ENCODE measurements at regions not wholly inside any gene's neighbourhood (a gene's known extent, or its start where the extent isn't known, plus 50 kb on each side); places are given as distances from the start of the nearest gene placed in this dataset.
A peak's percentile ranks its signal among the peaks of the same experiment; 100 is the strongest.

DNA sequence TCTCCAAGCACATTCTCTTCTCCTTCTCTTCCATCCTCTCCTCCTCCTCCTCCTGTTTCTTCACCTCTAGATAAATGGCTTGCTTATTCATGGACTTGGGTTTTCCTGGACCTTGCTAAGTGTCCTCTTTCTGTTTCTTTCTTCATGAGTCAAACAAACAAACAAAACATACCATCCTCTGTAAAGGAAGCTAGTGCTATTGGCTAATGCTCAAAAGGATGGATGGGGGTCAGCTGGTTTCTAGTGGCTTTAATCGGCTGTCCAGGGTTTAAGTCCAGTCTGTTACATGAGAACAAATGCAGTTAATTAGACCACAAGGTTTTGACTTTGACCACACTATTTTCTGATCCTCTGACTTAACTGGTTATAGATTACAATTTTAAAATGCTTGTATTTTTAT, 83.8 kb upstream of the TSPAN2 start:
- no peak for TF ChIP-seq EP300 (IDR thresholded peaks at IDR 0.05)
- TF ChIP-seq, protein P1, sequence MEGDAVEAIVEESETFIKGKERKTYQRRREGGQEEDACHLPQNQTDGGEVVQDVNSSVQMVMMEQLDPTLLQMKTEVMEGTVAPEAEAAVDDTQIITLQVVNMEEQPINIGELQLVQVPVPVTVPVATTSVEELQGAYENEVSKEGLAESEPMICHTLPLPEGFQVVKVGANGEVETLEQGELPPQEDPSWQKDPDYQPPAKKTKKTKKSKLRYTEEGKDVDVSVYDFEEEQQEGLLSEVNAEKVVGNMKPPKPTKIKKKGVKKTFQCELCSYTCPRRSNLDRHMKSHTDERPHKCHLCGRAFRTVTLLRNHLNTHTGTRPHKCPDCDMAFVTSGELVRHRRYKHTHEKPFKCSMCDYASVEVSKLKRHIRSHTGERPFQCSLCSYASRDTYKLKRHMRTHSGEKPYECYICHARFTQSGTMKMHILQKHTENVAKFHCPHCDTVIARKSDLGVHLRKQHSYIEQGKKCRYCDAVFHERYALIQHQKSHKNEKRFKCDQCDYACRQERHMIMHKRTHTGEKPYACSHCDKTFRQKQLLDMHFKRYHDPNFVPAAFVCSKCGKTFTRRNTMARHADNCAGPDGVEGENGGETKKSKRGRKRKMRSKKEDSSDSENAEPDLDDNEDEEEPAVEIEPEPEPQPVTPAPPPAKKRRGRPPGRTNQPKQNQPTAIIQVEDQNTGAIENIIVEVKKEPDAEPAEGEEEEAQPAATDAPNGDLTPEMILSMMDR (IDR thresholded peaks at IDR 0.05): no peak
- 100% methylated on average over 1 of the region's 1 CpG for WGBS

DNA sequence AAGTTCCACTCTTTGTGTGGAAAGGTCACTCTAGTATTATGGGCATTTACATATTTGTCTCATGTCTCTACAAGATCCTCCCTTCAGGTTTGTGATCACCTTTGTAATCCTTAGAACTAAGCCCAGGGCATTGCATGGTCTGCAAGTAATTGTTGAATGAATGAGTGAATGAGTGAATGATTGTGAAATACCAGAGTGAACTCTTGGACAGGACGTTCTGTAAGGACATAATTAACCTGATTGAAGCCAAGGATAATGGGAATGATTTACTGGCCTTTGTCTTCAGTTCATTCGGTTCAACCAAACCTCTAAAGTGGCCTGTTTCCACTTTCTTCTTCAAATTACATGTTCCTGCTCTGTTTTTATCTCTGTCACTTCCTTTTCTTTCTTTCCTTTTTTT, 83.0 kb upstream of the TSPAN2 start:
- no peak for DNase-seq (ENCODE audit: low spot score in 2 of 2)
- Histone ChIP-seq H3K27ac (no peak overlapping the region), H3K36me3 (no peaks in the 10 kb centered on the region), H3K9me3 (no peaks in the 10 kb centered on the region), H3K4me3 (no peak overlapping the region), H3K4me1 (peaks cover 24% of the 10 kb centered on the region), H3K27me3 (no peaks in the 10 kb centered on the region)
- TF ChIP-seq EP300 (IDR thresholded peaks at IDR 0.05) (no peak), POLR2AphosphoS5 (IDR thresholded peaks at IDR 0.05) (peak in 1 of 3 donors; percentile 31), POLR2A (IDR thresholded peaks at IDR 0.05) (no peak)
- TF ChIP-seq, protein P1 (IDR thresholded peaks at IDR 0.05): no peak
- WGBS: 58% methylated on average over 2 of the region's 2 CpGs

More for the DNA sequence above, 83.8 kb upstream of the TSPAN2 start:
- H3K4me1 ChIP-seq: peaks cover 21% of the 10 kb centered on the region
- H3K4me3 ChIP-seq: no peak overlapping the region
- no peaks in the 10 kb centered on the region for H3K9me3 ChIP-seq
- DNase-seq (ENCODE audit: low spot score in 2 of 2): no peak
- no peaks in the 10 kb centered on the region for H3K36me3 ChIP-seq
- no peak overlapping the region for H3K27ac ChIP-seq
- no peaks in the 10 kb centered on the region for H3K27me3 ChIP-seq

DNA sequence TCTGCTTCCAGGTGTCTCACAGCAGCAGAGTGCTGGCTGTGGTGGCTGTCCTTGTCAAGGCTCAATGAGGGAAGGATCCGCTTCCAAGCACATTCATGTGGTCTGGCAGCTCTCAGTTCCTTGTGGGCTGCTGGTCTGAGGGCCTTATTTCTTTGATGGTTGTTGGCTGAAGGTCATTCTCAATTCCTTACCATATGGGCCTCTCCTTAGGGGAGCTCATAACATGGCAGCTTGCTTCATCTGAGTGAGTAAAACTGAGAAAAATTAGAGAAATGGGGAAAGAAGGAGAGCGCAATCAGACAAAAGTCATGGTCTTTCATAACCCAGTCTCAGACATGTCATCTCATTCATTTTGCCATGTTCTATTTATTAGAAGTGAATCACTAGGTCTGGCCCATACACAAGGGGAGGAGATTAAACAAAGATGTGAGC, 81.7 kb upstream of the TSPAN2 start:
- Histone ChIP-seq H3K4me3 (no peak overlapping the region), H3K4me1 (peaks cover 24% of the 10 kb centered on the region), H3K9me3 (no peaks in the 10 kb centered on the region), H3K27ac (peak overlapping the region; percentile 76), H3K27me3 (no peaks in the 10 kb centered on the region), H3K36me3 (no peaks in the 10 kb centered on the region)
- no peak for TF ChIP-seq POLR2A (IDR thresholded peaks at IDR 0.05)
- TF ChIP-seq, protein P1 (IDR thresholded peaks at IDR 0.05): no peak
- no peak for TF ChIP-seq POLR2AphosphoS5 (IDR thresholded peaks at IDR 0.05)
- TF ChIP-seq EP300 (IDR thresholded peaks at IDR 0.05): no peak
- WGBS: 74% methylated on average over 2 of the region's 2 CpGs
- DNase-seq (ENCODE audit: low spot score in 2 of 2): no peak

DNA sequence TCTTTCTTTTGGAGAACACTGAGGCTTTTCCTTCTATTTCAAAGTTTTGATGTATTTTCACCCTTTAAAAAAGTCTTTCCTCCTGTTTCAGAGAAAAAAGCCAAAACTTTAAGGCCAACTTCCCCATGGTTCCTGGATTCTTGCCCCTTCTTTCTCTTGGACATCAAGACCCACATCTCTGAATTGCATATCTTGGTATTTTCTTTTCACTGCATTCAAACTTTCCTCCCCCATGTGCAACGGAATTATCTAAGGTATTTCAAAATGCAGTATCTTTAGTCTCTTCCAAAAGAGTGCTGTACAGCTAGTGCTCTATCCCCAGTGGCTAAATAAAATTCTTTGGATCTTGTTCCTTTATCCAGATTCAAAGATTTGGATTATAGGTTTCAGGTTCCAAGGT, 81.1 kb upstream of the TSPAN2 start:
- Histone ChIP-seq H3K27me3 (no peaks in the 10 kb centered on the region), H3K4me1 (peaks cover 24% of the 10 kb centered on the region), H3K36me3 (no peaks in the 10 kb centered on the region), H3K9me3 (no peaks in the 10 kb centered on the region), H3K27ac (peak overlapping the region; percentile 76), H3K4me3 (no peak overlapping the region)
- WGBS: 88% methylated on average over 1 of the region's 1 CpG
- TF ChIP-seq EP300 (IDR thresholded peaks at IDR 0.05) (no peak), POLR2A (IDR thresholded peaks at IDR 0.05) (no peak), POLR2AphosphoS5 (IDR thresholded peaks at IDR 0.05) (no peak)
- TF ChIP-seq, protein P1 (IDR thresholded peaks at IDR 0.05): no peak
- DNase-seq (ENCODE audit: low spot score in 2 of 2): no peak

DNA sequence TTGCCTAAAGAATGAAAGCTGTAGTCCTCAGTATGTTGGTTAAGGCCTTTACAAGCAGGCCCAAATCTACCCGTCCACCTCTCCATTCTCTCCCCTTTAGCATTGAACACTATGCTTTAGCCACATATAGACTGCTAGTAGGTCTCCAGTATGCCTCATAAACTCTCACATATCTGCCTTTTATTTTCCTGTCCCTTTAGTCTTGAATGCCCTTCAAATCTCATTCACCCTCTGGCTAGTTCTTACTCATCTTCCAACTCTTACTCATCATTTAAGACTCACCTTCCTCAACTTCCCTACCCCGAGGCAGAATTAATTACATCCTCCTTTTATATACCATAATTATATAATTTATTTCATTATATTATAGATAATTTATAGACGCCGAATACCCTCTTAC, 78.7 kb upstream of the TSPAN2 start:
- Histone ChIP-seq H3K27ac (peak overlapping the region; percentile 40), H3K4me1 (peaks cover 24% of the 10 kb centered on the region), H3K27me3 (no peaks in the 10 kb centered on the region), H3K4me3 (no peak overlapping the region), H3K9me3 (no peaks in the 10 kb centered on the region), H3K36me3 (no peaks in the 10 kb centered on the region)
- no peak for DNase-seq (ENCODE audit: low spot score in 2 of 2)
- WGBS: 78% methylated on average over 4 of the region's 4 CpGs
- TF ChIP-seq EP300 (IDR thresholded peaks at IDR 0.05): no peak

DNA sequence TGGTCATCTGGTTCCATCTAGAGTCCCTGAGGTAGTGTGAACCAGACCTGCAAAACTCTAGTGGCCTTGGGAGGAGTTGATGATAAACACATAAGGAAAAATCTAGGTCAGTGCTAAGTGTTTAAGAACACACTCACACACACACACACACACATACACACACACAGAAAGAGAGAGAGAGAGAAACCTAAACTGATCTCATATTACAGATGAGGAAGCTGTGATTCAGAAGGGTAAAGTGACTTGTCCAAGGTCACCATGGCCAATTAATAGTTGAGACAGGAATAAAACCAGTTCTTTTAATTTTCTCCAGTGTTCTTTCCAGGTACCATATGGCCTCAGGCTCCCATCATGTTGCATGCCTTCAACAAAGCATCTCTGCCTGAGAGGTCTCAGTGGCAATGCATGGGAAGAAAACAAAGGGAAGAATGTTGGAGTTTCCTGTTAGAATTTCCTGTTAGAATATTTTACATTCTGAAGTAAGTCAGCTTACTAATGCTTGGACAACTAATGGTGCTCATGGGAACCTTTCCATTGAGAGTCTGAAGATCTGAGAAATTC, 77.3 kb upstream of the TSPAN2 start:
- no peak for DNase-seq (ENCODE audit: low spot score in 2 of 2)
- Histone ChIP-seq H3K4me3 (no peak overlapping the region), H3K36me3 (no peaks in the 10 kb centered on the region), H3K4me1 (peaks cover 24% of the 10 kb centered on the region), H3K27me3 (no peaks in the 10 kb centered on the region), H3K9me3 (no peaks in the 10 kb centered on the region), H3K27ac (no peak overlapping the region)
- no peak for TF ChIP-seq EP300 (IDR thresholded peaks at IDR 0.05)
- TF ChIP-seq POLR2AphosphoS5 (IDR thresholded peaks at IDR 0.05): no peak
- no peak for TF ChIP-seq POLR2A (IDR thresholded peaks at IDR 0.05)
- TF ChIP-seq, protein P1 (IDR thresholded peaks at IDR 0.05): no peak
